ENCODE measurements at regions not wholly inside any gene's neighbourhood (a gene's known extent, or its start where the extent isn't known, plus 50 kb on each side); places are given as distances from the start of the nearest gene placed in this dataset.

DNA sequence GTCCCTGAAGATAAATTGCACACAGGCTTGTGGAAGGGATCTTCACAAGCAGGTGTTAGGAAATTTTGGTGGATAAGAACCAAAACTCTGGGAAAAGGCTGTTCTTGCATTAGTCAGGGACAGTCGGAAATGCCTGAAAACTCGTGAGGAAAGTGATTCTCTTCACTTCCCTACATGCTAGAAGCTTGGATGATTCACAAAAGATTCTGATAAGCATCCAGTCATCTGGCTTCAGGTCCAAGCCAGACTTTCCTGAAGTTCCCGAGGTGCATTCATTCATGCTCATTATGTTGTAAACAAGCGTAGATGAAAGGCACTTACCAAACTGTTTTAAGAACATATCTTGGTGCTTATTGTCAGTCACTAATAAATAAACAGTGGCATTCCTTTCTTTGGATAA, 1028.7 kb downstream of the NTRK3 start:
- Histone ChIP-seq H3K4me3 (no peak overlapping the region), H3K27ac (no peak overlapping the region), H3K9me3 (peaks cover 0 to 6% of the 10 kb centered on the region in 2 donors), H3K27me3 (no peaks in the 10 kb centered on the region), H3K4me1 (no peaks in the 10 kb centered on the region), H3K36me3 (no peaks in the 10 kb centered on the region)
- intact Hi-C loops (cut with DNase I; ENCODE audit: low total_unique reads): no loop called here
- no peak for DNase-seq (ENCODE audit: low spot score in 2 of 2)
- TF ChIP-seq, protein P1, sequence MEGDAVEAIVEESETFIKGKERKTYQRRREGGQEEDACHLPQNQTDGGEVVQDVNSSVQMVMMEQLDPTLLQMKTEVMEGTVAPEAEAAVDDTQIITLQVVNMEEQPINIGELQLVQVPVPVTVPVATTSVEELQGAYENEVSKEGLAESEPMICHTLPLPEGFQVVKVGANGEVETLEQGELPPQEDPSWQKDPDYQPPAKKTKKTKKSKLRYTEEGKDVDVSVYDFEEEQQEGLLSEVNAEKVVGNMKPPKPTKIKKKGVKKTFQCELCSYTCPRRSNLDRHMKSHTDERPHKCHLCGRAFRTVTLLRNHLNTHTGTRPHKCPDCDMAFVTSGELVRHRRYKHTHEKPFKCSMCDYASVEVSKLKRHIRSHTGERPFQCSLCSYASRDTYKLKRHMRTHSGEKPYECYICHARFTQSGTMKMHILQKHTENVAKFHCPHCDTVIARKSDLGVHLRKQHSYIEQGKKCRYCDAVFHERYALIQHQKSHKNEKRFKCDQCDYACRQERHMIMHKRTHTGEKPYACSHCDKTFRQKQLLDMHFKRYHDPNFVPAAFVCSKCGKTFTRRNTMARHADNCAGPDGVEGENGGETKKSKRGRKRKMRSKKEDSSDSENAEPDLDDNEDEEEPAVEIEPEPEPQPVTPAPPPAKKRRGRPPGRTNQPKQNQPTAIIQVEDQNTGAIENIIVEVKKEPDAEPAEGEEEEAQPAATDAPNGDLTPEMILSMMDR (IDR thresholded peaks at IDR 0.05): no peak
- TF ChIP-seq POLR2AphosphoS5 (IDR thresholded peaks at IDR 0.05) (no peak), POLR2A (IDR thresholded peaks at IDR 0.05) (no peak)

DNA sequence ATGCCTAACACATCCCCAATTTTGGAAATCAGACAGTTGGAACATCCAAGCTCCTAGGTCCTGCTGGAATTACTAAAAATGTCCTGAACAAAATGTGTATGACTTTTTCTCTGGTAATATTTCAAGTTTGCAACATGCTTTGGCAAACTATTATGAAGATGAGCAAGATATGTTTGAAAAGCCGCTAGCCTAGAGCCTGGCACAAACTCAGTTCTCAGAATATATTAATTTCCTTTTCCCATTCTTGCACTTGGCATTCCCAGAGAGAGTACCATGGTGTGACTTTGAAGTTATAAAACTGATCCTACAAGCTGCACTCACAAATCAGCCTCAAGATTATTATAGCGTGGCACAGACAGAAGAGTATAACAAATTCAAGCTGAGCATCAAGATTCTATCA, 1031.1 kb downstream of the NTRK3 start:
- intact Hi-C loops (cut with DNase I; ENCODE audit: low total_unique reads): no loop called here
- no peaks in the 10 kb centered on the region for H3K36me3 ChIP-seq
- no peak overlapping the region for H3K4me3 ChIP-seq
- H3K4me1 ChIP-seq: no peaks in the 10 kb centered on the region
- no peak for DNase-seq (ENCODE audit: low spot score in 2 of 2)
- H3K27me3 ChIP-seq: no peaks in the 10 kb centered on the region
- no peak for TF ChIP-seq POLR2A (IDR thresholded peaks at IDR 0.05)
- no peak for TF ChIP-seq POLR2AphosphoS5 (IDR thresholded peaks at IDR 0.05)
- TF ChIP-seq, protein P1 (IDR thresholded peaks at IDR 0.05): no peak
- H3K9me3 ChIP-seq: no peaks in the 10 kb centered on the region
- no peak overlapping the region for H3K27ac ChIP-seq

DNA sequence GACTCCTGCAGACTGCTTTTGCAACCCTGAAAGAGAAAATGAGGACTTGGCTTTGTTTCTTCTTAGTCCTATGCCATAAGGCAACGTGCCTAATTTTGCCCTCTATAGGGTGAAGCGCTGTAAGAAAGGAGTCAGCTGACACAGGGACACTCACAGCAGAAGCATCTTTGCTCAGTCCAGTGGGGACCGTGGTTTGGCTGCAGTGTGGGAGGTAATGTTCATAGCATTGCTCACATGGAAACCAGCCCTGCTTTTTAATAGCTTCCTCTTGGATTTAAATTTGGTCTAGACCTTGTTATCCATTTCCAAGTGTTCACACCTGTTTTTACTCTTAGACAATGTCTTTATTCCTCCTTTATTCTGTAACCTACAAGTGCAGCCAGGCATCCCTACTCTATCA, 1032.1 kb downstream of the NTRK3 start:
- Histone ChIP-seq H3K27ac (no peak overlapping the region), H3K36me3 (no peaks in the 10 kb centered on the region), H3K9me3 (no peaks in the 10 kb centered on the region), H3K4me1 (no peaks in the 10 kb centered on the region), H3K4me3 (no peak overlapping the region), H3K27me3 (no peaks in the 10 kb centered on the region)
- TF ChIP-seq POLR2AphosphoS5 (IDR thresholded peaks at IDR 0.05) (no peak), POLR2A (IDR thresholded peaks at IDR 0.05) (no peak)
- TF ChIP-seq, protein P1 (IDR thresholded peaks at IDR 0.05): no peak
- DNase-seq (ENCODE audit: low spot score in 2 of 2): no peak
- intact Hi-C loops (cut with DNase I; ENCODE audit: low total_unique reads): no loop called here

DNA sequence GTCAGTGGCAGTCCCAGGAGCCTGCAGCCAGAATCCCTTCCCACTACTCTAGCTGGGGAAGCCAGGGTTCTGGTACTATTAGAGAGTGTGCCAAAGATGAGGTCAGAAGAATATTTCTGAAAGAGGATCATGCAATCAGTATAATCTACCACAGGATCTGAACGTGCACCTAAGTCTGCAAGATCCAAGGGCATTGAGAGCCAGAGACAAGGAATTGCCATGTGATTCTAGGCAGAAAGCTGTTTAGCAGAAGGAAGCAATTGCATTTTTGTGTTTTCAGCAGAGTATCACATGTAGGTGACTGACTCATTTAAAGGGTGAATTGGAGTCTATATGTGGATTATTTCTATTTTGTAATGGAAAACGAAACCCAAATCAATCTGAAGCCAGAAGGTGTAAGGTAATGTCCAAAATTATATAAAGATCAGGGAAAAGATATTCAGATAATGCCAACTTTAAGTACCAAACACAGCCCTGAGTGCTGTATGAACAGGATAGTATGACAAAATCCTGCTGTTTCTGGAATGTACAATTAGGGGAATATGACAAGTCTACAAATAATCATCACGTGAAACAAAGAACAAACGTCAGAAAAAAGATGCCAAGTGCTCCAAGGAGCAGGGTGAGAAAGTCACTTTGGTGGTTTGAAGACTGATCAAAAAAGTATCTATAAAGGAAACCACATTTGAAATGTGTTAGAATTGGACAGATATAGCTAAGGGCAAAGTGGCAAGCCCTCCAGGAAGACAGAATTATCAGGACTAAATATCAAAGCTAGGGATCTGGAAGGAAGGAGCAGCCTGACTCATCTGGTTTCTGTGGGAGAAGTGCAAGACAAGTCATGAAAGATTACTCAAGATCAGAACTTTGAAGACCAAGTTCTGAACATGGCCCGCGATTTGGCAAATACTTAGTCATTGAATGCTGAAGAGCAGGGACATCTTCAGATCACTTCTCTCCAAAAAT, 1036.6 kb downstream of the NTRK3 start:
- Histone ChIP-seq H3K9me3 (no peaks in the 10 kb centered on the region), H3K27ac (no peak overlapping the region), H3K4me3 (no peak overlapping the region), H3K27me3 (no peaks in the 10 kb centered on the region), H3K36me3 (no peaks in the 10 kb centered on the region), H3K4me1 (no peaks in the 10 kb centered on the region)
- DNase-seq (ENCODE audit: low spot score in 2 of 2): no peak
- intact Hi-C loops (cut with DNase I; ENCODE audit: low total_unique reads): no loop called here
- TF ChIP-seq, protein P1 (IDR thresholded peaks at IDR 0.05): no peak
- TF ChIP-seq POLR2A (IDR thresholded peaks at IDR 0.05): no peak
- no peak for TF ChIP-seq POLR2AphosphoS5 (IDR thresholded peaks at IDR 0.05)

DNA sequence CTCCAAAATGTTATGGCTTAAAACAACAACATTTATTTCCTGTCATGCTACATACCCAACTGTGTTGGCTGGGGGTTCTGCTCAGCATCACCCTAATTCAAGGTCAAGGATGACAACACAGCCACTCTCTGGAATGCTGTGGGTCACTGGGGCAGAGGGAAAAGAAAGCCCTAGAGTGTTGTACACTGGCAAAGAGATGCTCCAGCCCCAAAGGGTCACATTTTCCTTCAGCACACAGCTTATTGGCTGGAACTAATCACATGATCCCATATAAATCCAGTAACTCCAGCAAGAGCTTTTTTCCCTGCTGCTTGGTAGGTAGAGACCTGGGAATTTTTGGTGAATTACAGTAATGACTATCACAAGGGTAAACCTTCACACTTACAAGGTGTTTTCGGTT, 1041.4 kb downstream of the NTRK3 start:
- Histone ChIP-seq H3K27ac (no peak overlapping the region), H3K9me3 (no peaks in the 10 kb centered on the region), H3K36me3 (no peaks in the 10 kb centered on the region), H3K4me3 (no peak overlapping the region), H3K27me3 (no peaks in the 10 kb centered on the region), H3K4me1 (no peaks in the 10 kb centered on the region)
- no peak for DNase-seq (ENCODE audit: low spot score in 2 of 2)
- intact Hi-C loops (cut with DNase I; ENCODE audit: low total_unique reads): no loop called here
- TF ChIP-seq POLR2AphosphoS5 (IDR thresholded peaks at IDR 0.05): no peak
- TF ChIP-seq, protein P1 (IDR thresholded peaks at IDR 0.05): no peak
- no peak for TF ChIP-seq POLR2A (IDR thresholded peaks at IDR 0.05)

Measured in breast epithelium (tissue), 4 donors.